GM18907 (cell line): ENCODE measurements at regions not wholly inside any gene's neighbourhood (a gene's known extent, or its start where the extent isn't known, plus 50 kb on each side); places are given as distances from the start of the nearest gene placed in this dataset.
"Not testable (repeated sequence)": the region's sequence is repeated elsewhere in the genome, so short reads cannot be mapped to it uniquely, and the experiment has no call there.

ENCODE experiments used
- ATAC-seq: cut with Tn5 transposase; IDR thresholded peaks from one replicate; pipeline ENCODE4 v1.9.1; 2021; ENCODE audit warnings: mild to moderate bottlenecking, moderate library complexity; ENCODE audit not compliant: unreplicated experiment

- ATAC-seq: not testable (repeated sequence)
Observed at GRCh38 chr1:148210624-148211023, 58.5 kb upstream of the NBPF11 start.

GRCh38 chr1:148210166-148210565 lies 58.1 kb upstream of the NBPF11 start:
- not testable (repeated sequence) for ATAC-seq

GRCh38 chr1:148202013-148202412 lies 49.9 kb upstream of the NBPF11 start:
- not testable (repeated sequence) for ATAC-seq
